H9 (cell line): ENCODE measurements at regions not wholly inside any gene's neighbourhood (a gene's known extent, or its start where the extent isn't known, plus 50 kb on each side); places are given as distances from the start of the nearest gene placed in this dataset.

Experiments
- DNase-seq: peaks from one replicate; pipeline ENCODE4 v3.0.0-alpha.2; 2017
- H2AFZ ChIP-seq: one replicate; pipeline ENCODE4 v1.6.1; 2013; ENCODE audit warnings: mild to moderate bottlenecking, low read length, control low read depth, moderate library complexity
- H2AK5ac ChIP-seq: 2 replicates; pipeline ENCODE4 v1.6.1; 2013; ENCODE audit warnings: low read length, control low read depth, mixed read lengths; ENCODE audit not compliant: insufficient read length
- H2BK120ac ChIP-seq: one replicate; pipeline ENCODE4 v1.6.1; 2013; ENCODE audit warnings: low read depth, mild to moderate bottlenecking, low read length, control low read depth, inconsistent platforms; ENCODE audit not compliant: poor library complexity, severe bottlenecking
- H2BK12ac ChIP-seq: 2 replicates; pipeline ENCODE4 v1.6.1; 2013; ENCODE audit warnings: low read length, control low read depth, mixed read lengths, low read depth; ENCODE audit not compliant: insufficient read length
- H2BK15ac ChIP-seq: 2 replicates; pipeline ENCODE4 v1.6.1; 2013; ENCODE audit warnings: low read depth, low read length, control low read depth
- H2BK20ac ChIP-seq: one replicate; pipeline ENCODE4 v1.6.1; 2013; ENCODE audit warnings: low read depth, mild to moderate bottlenecking, low read length, control low read depth, inconsistent platforms; ENCODE audit not compliant: poor library complexity, severe bottlenecking
- H2BK5ac ChIP-seq: 2 replicates; pipeline ENCODE4 v1.6.1; 2013; ENCODE audit warnings: low read length, control low read depth, mixed read lengths; ENCODE audit not compliant: insufficient read length
- H3K14ac ChIP-seq: 2 replicates; pipeline ENCODE4 v1.6.1; 2013; ENCODE audit warnings: low read length, control low read depth; ENCODE audit not compliant: insufficient read depth
- H3K18ac ChIP-seq: 2 replicates; pipeline ENCODE4 v1.6.1; 2013; ENCODE audit warnings: low read depth, mild to moderate bottlenecking, mixed read lengths, low read length, control low read depth; ENCODE audit not compliant: insufficient read length
- H3K23ac ChIP-seq: 2 replicates; pipeline ENCODE4 v1.6.1; 2013; ENCODE audit warnings: low read length, control low read depth, mixed read lengths, low read depth; ENCODE audit not compliant: insufficient read length
- H3K23me2 ChIP-seq: 2 replicates; pipeline ENCODE4 v1.6.1; 2013; ENCODE audit warnings: low read depth, mild to moderate bottlenecking, mixed read lengths, low read length, control low read depth; ENCODE audit not compliant: insufficient read length, poor library complexity, severe bottlenecking
- H3K27ac ChIP-seq: 2 replicates; pipeline ENCODE4 v1.5.1; 2013; ENCODE audit warnings: low read length, control low read depth, mixed read lengths, low read depth; ENCODE audit not compliant: insufficient read length
- H3K27me3 ChIP-seq: 2 replicates; pipeline ENCODE4 v1.6.1; 2013; ENCODE audit warnings: low read length, control low read depth, inconsistent platforms; ENCODE audit not compliant: insufficient read depth
- H3K4ac ChIP-seq: 2 replicates; pipeline ENCODE4 v1.6.1; 2013; ENCODE audit warnings: low read depth, mild to moderate bottlenecking, control low read depth, inconsistent platforms, low read length, moderate library complexity
- H3K4me1 ChIP-seq: 2 replicates; pipeline ENCODE4 v1.6.1; 2013; ENCODE audit warnings: low read length, control low read depth, inconsistent platforms; ENCODE audit not compliant: insufficient read depth
- H3K4me2 ChIP-seq: 2 replicates; pipeline ENCODE4 v1.6.1; 2013; ENCODE audit warnings: low read length, control low read depth, mixed read lengths; ENCODE audit not compliant: insufficient read length, insufficient read depth
- H3K56ac ChIP-seq: 2 replicates; pipeline ENCODE4 v1.6.1; 2013; ENCODE audit warnings: low read depth, mild to moderate bottlenecking, mixed read lengths, low read length, control low read depth; ENCODE audit not compliant: insufficient read length
- H3K79me1 ChIP-seq: 2 replicates; pipeline ENCODE4 v1.6.1; 2013; ENCODE audit warnings: low read depth, mild to moderate bottlenecking, moderate library complexity, low read length, control low read depth, inconsistent platforms; ENCODE audit not compliant: insufficient read depth, poor library complexity, severe bottlenecking
- H3K79me2 ChIP-seq: 2 replicates; pipeline ENCODE4 v1.6.1; 2013; ENCODE audit warnings: low read length, control low read depth, inconsistent platforms; ENCODE audit not compliant: insufficient read depth
- H3K9ac ChIP-seq: 2 replicates; pipeline ENCODE4 v1.6.1; 2013; ENCODE audit warnings: low read length, control low read depth, mixed read lengths; ENCODE audit not compliant: insufficient read length; ENCODE audit errors: extremely low read depth
- H3K9me3 ChIP-seq: one replicate; pipeline ENCODE4 v1.6.1; 2013; ENCODE audit warnings: low read depth, low read length, inconsistent platforms; ENCODE audit not compliant: control insufficient read depth
- H3T11ph ChIP-seq: one replicate; pipeline ENCODE4 v1.6.1; 2013; ENCODE audit warnings: mild to moderate bottlenecking, low read length, control low read depth, inconsistent platforms
- H4K20me1 ChIP-seq: one replicate; pipeline ENCODE4 v1.6.1; 2013; ENCODE audit not compliant: control insufficient read depth, insufficient read length, insufficient read depth
- H4K5ac ChIP-seq: 2 replicates; pipeline ENCODE4 v1.6.1; 2013; ENCODE audit warnings: low read depth, mild to moderate bottlenecking, mixed read lengths, low read length, control low read depth; ENCODE audit not compliant: insufficient read length
- H4K8ac ChIP-seq: replicated peaks from 2 replicates; pipeline ENCODE4 v1.6.1; 2013; ENCODE audit warnings: low read length, control low read depth, mixed read lengths, low read depth; ENCODE audit not compliant: insufficient read length
- H4K91ac ChIP-seq: 2 replicates; pipeline ENCODE4 v1.6.1; 2013; ENCODE audit warnings: low read depth, mild to moderate bottlenecking, moderate library complexity, mixed read lengths, low read length, control low read depth; ENCODE audit not compliant: insufficient read length
- H3K27ac Mint-ChIP-seq, 3 experiments: 2 replicates in 2 of 3; 3 replicates in 1 of 3; pipeline ENCODE4 v1.8.0; 2020 to 2021; ENCODE audit warnings: mixed read lengths in 3 of 3, mild to moderate bottlenecking in 1 of 3, moderate library complexity in 1 of 3
- H3K27me3 Mint-ChIP-seq: 2 replicates; pipeline ENCODE4 v1.8.0; 2021; ENCODE audit warnings: low read depth, mild to moderate bottlenecking, moderate library complexity, mixed read lengths
- H3K36me3 Mint-ChIP-seq, 3 experiments: 2 replicates in 2 of 3; 3 replicates in 1 of 3; pipeline ENCODE4 v1.8.0; 2020 to 2021; ENCODE audit warnings: low read depth in 3 of 3, mixed read lengths in 3 of 3; ENCODE audit not compliant: insufficient read depth in 1 of 3
- H3K4me1 Mint-ChIP-seq, 2 experiments: 2 replicates each; pipeline ENCODE4 v1.8.0; 2020; ENCODE audit warnings: mixed read lengths in 2 of 2
- H3K4me3 Mint-ChIP-seq, 2 experiments: 2 replicates in 1 of 2; 3 replicates in 1 of 2; pipeline ENCODE4 v1.8.0; 2020 to 2021; ENCODE audit warnings: mild to moderate bottlenecking in 2 of 2, mixed read lengths in 2 of 2, moderate library complexity in 1 of 2
- H3K9me3 Mint-ChIP-seq, 2 experiments: 2 replicates in 1 of 2; 3 replicates in 1 of 2; pipeline ENCODE4 v1.8.0; 2020; ENCODE audit warnings: mild to moderate bottlenecking in 2 of 2, mixed read lengths in 2 of 2, moderate library complexity in 1 of 2
- CTCF ChIP-seq: fragments of 200-600 bp; sonication (generic); conservative IDR thresholded peaks from 3 replicates; pipeline ENCODE4 v1.8.0; 2021; ENCODE audit warnings: antibody characterized with exemption, mild to moderate bottlenecking
- WGBS: extraction: QIAGEN DNeasy Blood & Tissue Kit; methylation state at CpG from one replicate; pipeline ENCODE4 v1.1.7; 2013; ENCODE audit warnings: missing lambda C conversion rate, low lambda C conversion rate, mixed read lengths; ENCODE audit not compliant: insufficient read length; ENCODE audit errors: extremely low coverage; 5-methylcytosine and 5-hydroxymethylcytosine counted together

GRCh38 chr3:177479630-177480029, 282.3 kb upstream of the TBL1XR1 start:
- Histone ChIP-seq H4K20me1 (no peaks in the 10 kb centered on the region), H3K4me1 (no peaks in the 10 kb centered on the region), H3K14ac (no peak overlapping the region), H2BK5ac (no peak overlapping the region), H3K9ac (no peak overlapping the region), H4K91ac (no peak overlapping the region), H2AK5ac (no peak overlapping the region), H3K9me3 (no peaks in the 10 kb centered on the region), H3K23me2 (no peaks in the 10 kb centered on the region), H3K23ac (no peak overlapping the region), H3K18ac (no peak overlapping the region), H3K56ac (no peak overlapping the region), H2BK120ac (no peak overlapping the region), H2BK12ac (no peak overlapping the region), H3K79me2 (no peaks in the 10 kb centered on the region), H3K4me2 (no peak overlapping the region), H4K8ac (no peak overlapping the region), H3T11ph (no peak overlapping the region), H3K4ac (no peak overlapping the region), H2BK20ac (no peak overlapping the region), H3K27me3 (no peaks in the 10 kb centered on the region), H2AFZ (no peak overlapping the region), H3K27ac (no peak overlapping the region), H3K79me1 (no peaks in the 10 kb centered on the region), H2BK15ac (no peak overlapping the region), H4K5ac (no peak overlapping the region)
- no CpG with 5 or more reads among the region's 2 CpGs for WGBS
- Mint-ChIP-seq H3K27ac (no peak overlapping the region), H3K27me3 (no peaks in the 10 kb centered on the region), H3K4me1 (peaks cover 7 to 10% of the 10 kb centered on the region in 2 experiments), H3K4me3 (no peak overlapping the region), H3K36me3 (no peaks in the 10 kb centered on the region), H3K9me3 (no peaks in the 10 kb centered on the region)
- no peak for TF ChIP-seq CTCF
- no peak for DNase-seq
